ENCODE measurements at regions not wholly inside any gene's neighbourhood (a gene's known extent, or its start where the extent isn't known, plus 50 kb on each side); places are given as distances from the start of the nearest gene placed in this dataset.

- no peak for TF ChIP-seq POLR2AphosphoS5 (IDR thresholded peaks at IDR 0.05)
- no peak for TF ChIP-seq POLR2A (IDR thresholded peaks at IDR 0.05; ENCODE audit: low read depth)
- TF ChIP-seq, protein P1, sequence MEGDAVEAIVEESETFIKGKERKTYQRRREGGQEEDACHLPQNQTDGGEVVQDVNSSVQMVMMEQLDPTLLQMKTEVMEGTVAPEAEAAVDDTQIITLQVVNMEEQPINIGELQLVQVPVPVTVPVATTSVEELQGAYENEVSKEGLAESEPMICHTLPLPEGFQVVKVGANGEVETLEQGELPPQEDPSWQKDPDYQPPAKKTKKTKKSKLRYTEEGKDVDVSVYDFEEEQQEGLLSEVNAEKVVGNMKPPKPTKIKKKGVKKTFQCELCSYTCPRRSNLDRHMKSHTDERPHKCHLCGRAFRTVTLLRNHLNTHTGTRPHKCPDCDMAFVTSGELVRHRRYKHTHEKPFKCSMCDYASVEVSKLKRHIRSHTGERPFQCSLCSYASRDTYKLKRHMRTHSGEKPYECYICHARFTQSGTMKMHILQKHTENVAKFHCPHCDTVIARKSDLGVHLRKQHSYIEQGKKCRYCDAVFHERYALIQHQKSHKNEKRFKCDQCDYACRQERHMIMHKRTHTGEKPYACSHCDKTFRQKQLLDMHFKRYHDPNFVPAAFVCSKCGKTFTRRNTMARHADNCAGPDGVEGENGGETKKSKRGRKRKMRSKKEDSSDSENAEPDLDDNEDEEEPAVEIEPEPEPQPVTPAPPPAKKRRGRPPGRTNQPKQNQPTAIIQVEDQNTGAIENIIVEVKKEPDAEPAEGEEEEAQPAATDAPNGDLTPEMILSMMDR (IDR thresholded peaks at IDR 0.05): no peak
These were observed 263.3 kb upstream of the CLNK start for GRCh38 chr4:10947898-10948297.
